ENCODE measurements at regions not wholly inside any gene's neighbourhood (a gene's known extent, or its start where the extent isn't known, plus 50 kb on each side); places are given as distances from the start of the nearest gene placed in this dataset.
"Not testable (repeated sequence)": the region's sequence is repeated elsewhere in the genome, so short reads cannot be mapped to it uniquely, and the experiment has no call there.

GRCh38 chr13:22883956-22884355 is 296.8 kb upstream of the SGCG start:
- Histone ChIP-seq H3K36me3 (ENCODE audit: low read depth) (no peaks in the 10 kb centered on the region), H3K9me2 (ENCODE audit: insufficient read depth) (no peaks in the 10 kb centered on the region), H3F3A (ENCODE audit: insufficient read depth, low read depth) (no peaks in the 10 kb centered on the region), H3K79me2 (ENCODE audit: low read depth) (no peaks in the 10 kb centered on the region), H3K4me1 (replicated peaks; ENCODE audit: insufficient read depth) (no peaks in the 10 kb centered on the region), H3K4me3 (no peak overlapping the region), H2AFZ (no peak overlapping the region), H3K4me2 (no peak overlapping the region), H4K20me1 (ENCODE audit: insufficient read depth) (no peaks in the 10 kb centered on the region), H3K27me3 (ENCODE audit: insufficient read depth, low read depth) (peaks cover 10% of the 10 kb centered on the region), H3K9me3 (ENCODE audit: insufficient read depth, low read depth) (no peaks in the 10 kb centered on the region), H3K27ac (no peak overlapping the region)
- POLR2A ChIA-PET (ENCODE audit: unreplicated experiment): no interaction called here
- TF ChIP-seq CTCF (conservative IDR thresholded peaks at IDR 0.05) (no peak), EZH2 (IDR thresholded peaks at IDR 0.05; ENCODE audit: low read depth) (no peak)
- no peak for DNase-seq
- CTCF ChIA-PET: no interaction called here
- intact Hi-C loops (cut with micrococcal nuclease; ENCODE audit: unreplicated experiment): no loop called here
- BruUV-seq (replicated peaks): no TSS peak

DNA sequence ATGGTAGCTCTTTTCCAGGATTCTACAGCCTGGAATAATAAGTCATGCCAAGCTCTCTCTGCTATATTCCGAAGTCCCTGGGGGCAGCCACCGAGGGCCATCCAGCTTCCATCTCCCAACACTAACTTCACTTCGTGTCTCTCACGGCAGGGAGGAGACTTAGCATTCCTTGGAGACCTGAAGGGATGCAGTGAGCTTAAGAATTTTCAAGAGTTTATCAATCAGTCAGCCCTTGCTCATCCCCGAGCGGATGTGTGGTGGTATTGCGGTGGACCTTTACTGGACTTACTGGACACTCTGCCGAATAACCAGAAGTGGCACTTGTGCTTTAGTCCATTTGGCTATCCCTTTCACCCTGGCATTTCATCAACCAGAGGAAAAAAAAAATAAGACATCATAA is 294.7 kb upstream of the SGCG start:
- POLR2A ChIA-PET (ENCODE audit: unreplicated experiment); H3F3A ChIP-seq (ENCODE audit: insufficient read depth, low read depth); H3K4me1 ChIP-seq (replicated peaks; ENCODE audit: insufficient read depth); CTCF ChIA-PET; intact Hi-C loops (cut with micrococcal nuclease; ENCODE audit: unreplicated experiment); H3K27me3 ChIP-seq (ENCODE audit: insufficient read depth, low read depth); DNase-seq; H2AFZ ChIP-seq; H3K9me2 ChIP-seq (ENCODE audit: insufficient read depth); H3K27ac ChIP-seq; H3K4me2 ChIP-seq; BruUV-seq (replicated peaks); H3K9me3 ChIP-seq (ENCODE audit: insufficient read depth, low read depth); H3K36me3 ChIP-seq (ENCODE audit: low read depth); H3K4me3 ChIP-seq; H3K79me2 ChIP-seq (ENCODE audit: low read depth); H4K20me1 ChIP-seq (ENCODE audit: insufficient read depth): not testable (repeated sequence)

GRCh38 chr13:22889376-22889775 is 291.4 kb upstream of the SGCG start:
- H3K9me3 ChIP-seq (ENCODE audit: insufficient read depth, low read depth); H3K4me3 ChIP-seq; H3K36me3 ChIP-seq (ENCODE audit: low read depth); H3K79me2 ChIP-seq (ENCODE audit: low read depth); POLR2A ChIA-PET (ENCODE audit: unreplicated experiment); H3K27me3 ChIP-seq (ENCODE audit: insufficient read depth, low read depth); H3F3A ChIP-seq (ENCODE audit: insufficient read depth, low read depth); H3K9me2 ChIP-seq (ENCODE audit: insufficient read depth); H3K27ac ChIP-seq; H3K4me1 ChIP-seq (replicated peaks; ENCODE audit: insufficient read depth); intact Hi-C loops (cut with micrococcal nuclease; ENCODE audit: unreplicated experiment); BruUV-seq (replicated peaks); H3K4me2 ChIP-seq; H4K20me1 ChIP-seq (ENCODE audit: insufficient read depth); DNase-seq; CTCF ChIA-PET; H2AFZ ChIP-seq: not testable (repeated sequence)

DNA sequence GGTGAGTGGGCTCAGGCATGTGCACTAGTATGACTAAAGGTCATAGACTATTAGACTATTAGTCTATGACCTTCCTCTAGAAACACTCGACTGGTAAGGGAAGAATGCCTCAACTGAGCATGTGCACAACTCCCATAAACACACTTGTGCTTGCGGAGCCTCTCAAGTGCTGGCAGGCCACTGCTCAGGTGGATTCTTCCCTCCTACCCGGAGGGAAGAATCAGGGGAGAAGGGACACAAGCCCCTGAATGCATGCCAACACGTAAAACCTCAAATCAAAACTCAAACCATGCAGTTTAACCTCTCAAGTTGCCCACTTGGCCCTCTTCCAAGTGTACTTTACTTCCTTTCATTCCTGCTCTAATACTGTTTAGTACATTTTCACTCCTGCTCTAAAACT is 287.6 kb upstream of the SGCG start:
- intact Hi-C loops (cut with micrococcal nuclease; ENCODE audit: unreplicated experiment): no loop called here
- Histone ChIP-seq H3K4me1 (replicated peaks; ENCODE audit: insufficient read depth) (no peaks in the 10 kb centered on the region), H2AFZ (no peak overlapping the region), H3K4me3 (no peak overlapping the region), H3K9me3 (ENCODE audit: insufficient read depth, low read depth) (no peaks in the 10 kb centered on the region), H3K79me2 (ENCODE audit: low read depth) (no peaks in the 10 kb centered on the region), H3F3A (ENCODE audit: insufficient read depth, low read depth) (no peaks in the 10 kb centered on the region), H3K36me3 (ENCODE audit: low read depth) (no peaks in the 10 kb centered on the region), H3K9me2 (ENCODE audit: insufficient read depth) (no peaks in the 10 kb centered on the region), H3K27ac (no peak overlapping the region), H3K27me3 (ENCODE audit: insufficient read depth, low read depth) (peaks cover 10% of the 10 kb centered on the region; the same call in 1 of the 2 replicates), H3K4me2 (no peak overlapping the region), H4K20me1 (ENCODE audit: insufficient read depth) (no peaks in the 10 kb centered on the region)
- ChIA-PET POLR2A (ENCODE audit: unreplicated experiment) (no interaction called here), CTCF (no interaction called here)
- no peak for TF ChIP-seq CTCF (conservative IDR thresholded peaks at IDR 0.05)
- TF ChIP-seq EZH2 (IDR thresholded peaks at IDR 0.05; ENCODE audit: low read depth): no peak
- DNase-seq: no peak
- BruUV-seq (replicated peaks): no TSS peak
